ENCODE measurements at regions not wholly inside any gene's neighbourhood (a gene's known extent, or its start where the extent isn't known, plus 50 kb on each side); places are given as distances from the start of the nearest gene placed in this dataset.

- Mint-ChIP-seq H3K27me3 (peaks cover 0 to 4% of the 10 kb centered on the region in 2 donors), H3K27ac (no peak overlapping the region), H3K4me1 (ENCODE audit: low read depth in 2 of 2) (peaks cover 0 to 7% of the 10 kb centered on the region in 2 donors), H3K4me3 (no peak overlapping the region), H3K9me3 (no peaks in the 10 kb centered on the region), H3K36me3 (no peaks in the 10 kb centered on the region)
- DNase-seq (ENCODE audit: low spot score) (no peak), ATAC-seq (no peak)
These were observed 622.7 kb downstream of the ZPLD1 start for GRCh38 chr3:103057487-103057886.

GRCh38 chr3:103059432-103059831 is 624.6 kb downstream of the ZPLD1 start:
- Mint-ChIP-seq H3K4me3 (no peak overlapping the region), H3K27me3 (peaks cover 0 to 4% of the 10 kb centered on the region in 2 donors), H3K4me1 (ENCODE audit: low read depth in 2 of 2) (no peaks in the 10 kb centered on the region), H3K27ac (no peak overlapping the region), H3K36me3 (no peaks in the 10 kb centered on the region), H3K9me3 (no peaks in the 10 kb centered on the region)
- DNase-seq (ENCODE audit: low spot score): no peak
- ATAC-seq: no peak

- Mint-ChIP-seq H3K27me3 (peaks cover 0 to 4% of the 10 kb centered on the region in 2 donors), H3K4me3 (no peak overlapping the region), H3K9me3 (no peaks in the 10 kb centered on the region), H3K27ac (no peak overlapping the region), H3K36me3 (no peaks in the 10 kb centered on the region), H3K4me1 (ENCODE audit: low read depth in 2 of 2) (no peaks in the 10 kb centered on the region)
- DNase-seq (ENCODE audit: low spot score) (no peak), ATAC-seq (no peak)
These were observed 625.4 kb downstream of the ZPLD1 start for GRCh38 chr3:103060242-103060641.

GRCh38 chr3:103067963-103068362 is 633.1 kb downstream of the ZPLD1 start:
- no peak overlapping the region for H3K27ac Mint-ChIP-seq
- no peak for DNase-seq (ENCODE audit: low spot score)
- no peak for ATAC-seq
- peaks cover 0 to 2% of the 10 kb centered on the region in 2 donors for H3K27me3 Mint-ChIP-seq
- no peaks in the 10 kb centered on the region for H3K9me3 Mint-ChIP-seq
- H3K36me3 Mint-ChIP-seq: no peaks in the 10 kb centered on the region
- no peak overlapping the region for H3K4me3 Mint-ChIP-seq
- no peaks in the 10 kb centered on the region for H3K4me1 Mint-ChIP-seq (ENCODE audit: low read depth in 2 of 2)

- Mint-ChIP-seq H3K36me3 (no peaks in the 10 kb centered on the region), H3K4me1 (ENCODE audit: low read depth in 2 of 2) (no peaks in the 10 kb centered on the region), H3K9me3 (no peaks in the 10 kb centered on the region), H3K4me3 (no peak overlapping the region), H3K27me3 (no peaks in the 10 kb centered on the region), H3K27ac (no peak overlapping the region)
- ATAC-seq: no peak
- DNase-seq (ENCODE audit: low spot score): no peak
These were observed 640.5 kb downstream of the ZPLD1 start for GRCh38 chr3:103075282-103075681.

- ATAC-seq (no peak), DNase-seq (ENCODE audit: low spot score) (no peak)
- Mint-ChIP-seq H3K4me1 (ENCODE audit: low read depth in 2 of 2) (no peaks in the 10 kb centered on the region), H3K36me3 (no peaks in the 10 kb centered on the region), H3K9me3 (no peaks in the 10 kb centered on the region), H3K27ac (no peak overlapping the region), H3K4me3 (no peak overlapping the region), H3K27me3 (no peaks in the 10 kb centered on the region)
These were observed 643.1 kb downstream of the ZPLD1 start for GRCh38 chr3:103077910-103078309.

- no peaks in the 10 kb centered on the region for H3K36me3 Mint-ChIP-seq
- ATAC-seq (no peak), DNase-seq (ENCODE audit: low spot score) (no peak)
- H3K9me3 Mint-ChIP-seq: no peaks in the 10 kb centered on the region
- no peak overlapping the region for H3K4me3 Mint-ChIP-seq
- H3K27ac Mint-ChIP-seq: no peak overlapping the region
- H3K27me3 Mint-ChIP-seq: no peaks in the 10 kb centered on the region
- peaks cover 0 to 5% of the 10 kb centered on the region in 2 donors for H3K4me1 Mint-ChIP-seq (ENCODE audit: low read depth in 2 of 2)
These were observed 647.7 kb downstream of the ZPLD1 start for GRCh38 chr3:103082501-103082900.

GRCh38 chr3:103083848-103084631 is 649.2 kb downstream of the ZPLD1 start:
- Mint-ChIP-seq H3K27ac (no peak overlapping the region), H3K4me1 (ENCODE audit: low read depth in 2 of 2) (peaks cover 0 to 5% of the 10 kb centered on the region in 2 donors), H3K27me3 (peaks cover 0 to 6% of the 10 kb centered on the region in 2 donors), H3K4me3 (no peak overlapping the region), H3K9me3 (no peaks in the 10 kb centered on the region), H3K36me3 (no peaks in the 10 kb centered on the region)
- ATAC-seq (no peak), DNase-seq (ENCODE audit: low spot score) (no peak)

GRCh38 chr3:103085465-103085864 is 650.6 kb downstream of the ZPLD1 start:
- no peaks in the 10 kb centered on the region for H3K9me3 Mint-ChIP-seq
- ATAC-seq (no peak), DNase-seq (ENCODE audit: low spot score) (no peak)
- peaks cover 0 to 6% of the 10 kb centered on the region in 2 donors for H3K27me3 Mint-ChIP-seq
- H3K27ac Mint-ChIP-seq: no peak overlapping the region
- no peaks in the 10 kb centered on the region for H3K36me3 Mint-ChIP-seq
- no peak overlapping the region for H3K4me3 Mint-ChIP-seq
- peaks cover 0 to 5% of the 10 kb centered on the region in 2 donors for H3K4me1 Mint-ChIP-seq (ENCODE audit: low read depth in 2 of 2)

GRCh38 chr3:103089758-103090157 is 654.9 kb downstream of the ZPLD1 start:
- H3K9me3 Mint-ChIP-seq: peaks cover 2% of the 10 kb centered on the region
- H3K27ac Mint-ChIP-seq: no peak overlapping the region
- peaks cover 0 to 5% of the 10 kb centered on the region in 2 donors for H3K4me1 Mint-ChIP-seq (ENCODE audit: low read depth in 2 of 2)
- H3K27me3 Mint-ChIP-seq: peaks cover 0 to 6% of the 10 kb centered on the region in 2 donors
- DNase-seq (ENCODE audit: low spot score) (no peak), ATAC-seq (no peak)
- H3K36me3 Mint-ChIP-seq: no peaks in the 10 kb centered on the region
- H3K4me3 Mint-ChIP-seq: no peak overlapping the region

- Mint-ChIP-seq H3K4me1 (ENCODE audit: low read depth in 2 of 2) (no peaks in the 10 kb centered on the region), H3K36me3 (no peaks in the 10 kb centered on the region), H3K4me3 (no peak overlapping the region), H3K9me3 (peaks cover 4% of the 10 kb centered on the region), H3K27ac (no peak overlapping the region), H3K27me3 (peaks cover 0 to 11% of the 10 kb centered on the region in 2 donors)
- DNase-seq (ENCODE audit: low spot score) (no peak), ATAC-seq (no peak)
These were observed 670.4 kb downstream of the ZPLD1 start for GRCh38 chr3:103105206-103105605.

GRCh38 chr3:103112273-103112672 is 677.5 kb downstream of the ZPLD1 start:
- H3K4me1 Mint-ChIP-seq (ENCODE audit: low read depth in 2 of 2): no peaks in the 10 kb centered on the region
- ATAC-seq (no peak), DNase-seq (ENCODE audit: low spot score) (no peak)
- H3K27me3 Mint-ChIP-seq: no peaks in the 10 kb centered on the region
- no peak overlapping the region for H3K4me3 Mint-ChIP-seq
- no peaks in the 10 kb centered on the region for H3K9me3 Mint-ChIP-seq
- H3K36me3 Mint-ChIP-seq: no peaks in the 10 kb centered on the region
- no peak overlapping the region for H3K27ac Mint-ChIP-seq

- peaks cover 0 to 3% of the 10 kb centered on the region in 2 donors for H3K4me1 Mint-ChIP-seq (ENCODE audit: low read depth in 2 of 2)
- no peak overlapping the region for H3K27ac Mint-ChIP-seq
- H3K27me3 Mint-ChIP-seq: peaks cover 0 to 6% of the 10 kb centered on the region in 2 donors
- no peaks in the 10 kb centered on the region for H3K9me3 Mint-ChIP-seq
- no peak overlapping the region for H3K4me3 Mint-ChIP-seq
- DNase-seq (ENCODE audit: low spot score) (no peak), ATAC-seq (no peak)
- H3K36me3 Mint-ChIP-seq: no peaks in the 10 kb centered on the region
These were observed 691.3 kb downstream of the ZPLD1 start for GRCh38 chr3:103126115-103126514.

GRCh38 chr3:103127098-103127630 is 692.3 kb downstream of the ZPLD1 start:
- Mint-ChIP-seq H3K27ac (no peak overlapping the region), H3K36me3 (no peaks in the 10 kb centered on the region), H3K27me3 (peaks cover 0 to 6% of the 10 kb centered on the region in 2 donors), H3K9me3 (no peaks in the 10 kb centered on the region), H3K4me1 (ENCODE audit: low read depth in 2 of 2) (peaks cover 0 to 3% of the 10 kb centered on the region in 2 donors), H3K4me3 (no peak overlapping the region)
- ATAC-seq (peak in 1 of 2 donors; percentile 46), DNase-seq (ENCODE audit: low spot score) (no peak)
